GM12878 (cell line): ENCODE measurements at regions not wholly inside any gene's neighbourhood (a gene's known extent, or its start where the extent isn't known, plus 50 kb on each side); places are given as distances from the start of the nearest gene placed in this dataset.

ENCODE experiments used
- ATAC-seq: fragments of 200-7000 bp; cut with Tn5 transposase; 3 replicates; pipeline ENCODE4 v1.9.1; 2020; ENCODE audit warnings: mild to moderate bottlenecking, moderate library complexity
- BruUV-seq: library from RNA; stranded (reverse); fragments of 400-500 nt; replicated peaks from 2 replicates; lab custom pipeline; 2021; lab: Mats Ljungman, UMichigan
- CTCF ChIA-PET: fragments of 300-600 bp; sonication (Branson Sonifier 250); formaldehyde crosslinking; extraction: SDS; loops from one replicate; lab custom pipeline; 2021; ENCODE audit warnings: inconsistent platforms; lab: Yijun Ruan, JAX
- POLR2A ChIA-PET: fragments of 350-600 bp; formaldehyde crosslinking; extraction: SDS; loops from one replicate; lab custom pipeline; 2021; ENCODE audit warnings: inconsistent platforms; lab: Charles Lee
- RAD21 ChIA-PET: fragments of 300-600 bp; sonication (Branson Sonifier 250); formaldehyde crosslinking; loops from one replicate; lab custom pipeline; 2023; ENCODE audit warnings: antibody characterized with exemption; ENCODE audit not compliant: unreplicated experiment; lab: Charles Lee
- SMC1A ChIA-PET: fragments of 300-600 bp; sonication (Branson Sonifier 250); formaldehyde crosslinking; loops from one replicate; lab custom pipeline; 2023; ENCODE audit not compliant: unreplicated experiment, uncharacterized antibody; lab: Charles Lee
- DNase-seq: peaks from one replicate; pipeline ENCODE4 v3.0.0-alpha.2; 2011; ENCODE audit warnings: low read depth, low spot score
- FAIRE-seq: peaks from 3 replicates; lab custom pipeline; 2011; peaks lifted over from hg19 to GRCh38; lab: Jason Lieb, UNC
- H2AFZ ChIP-seq: 2 replicates; pipeline ENCODE4 v1.6.0; 2011; ENCODE audit warnings: low read depth, low read length, control low read depth; ENCODE audit not compliant: control insufficient read depth
- H3K27ac ChIP-seq: 2 replicates; pipeline ENCODE4 v1.5.1; 2011; ENCODE audit warnings: control low read depth; ENCODE audit not compliant: control insufficient read depth, insufficient read depth
- H3K27me3 ChIP-seq, 2 experiments: replicated peaks in 1 of 2; 2 replicates each; pipeline versions ENCODE4 v1.6.0 to v1.6.1; 2011; ENCODE audit warnings: low read length in 1 of 2; ENCODE audit not compliant: control insufficient read depth in 2 of 2, insufficient read depth in 2 of 2
- H3K36me3 ChIP-seq, 2 experiments: 2 replicates each; pipeline ENCODE4 v1.5.1; 2011; ENCODE audit warnings: low read length in 1 of 2; ENCODE audit not compliant: control insufficient read depth in 2 of 2, insufficient read depth in 2 of 2
- H3K4me1 ChIP-seq: 2 replicates; pipeline ENCODE4 v1.6.1; 2011; ENCODE audit warnings: mild to moderate bottlenecking, low read length, moderate library complexity, mixed read lengths; ENCODE audit not compliant: control insufficient read depth, insufficient read depth
- H3K4me2 ChIP-seq: 2 replicates; pipeline ENCODE4 v1.6.0; 2011; ENCODE audit warnings: control low read depth; ENCODE audit not compliant: control insufficient read depth, insufficient read depth
- H3K4me3 ChIP-seq: fragments of 200-600 bp; sonication (generic); 2 replicates; pipeline ENCODE4 v1.5.1; 2016
- H3K79me2 ChIP-seq: 2 replicates; pipeline ENCODE4 v1.6.0; 2011; ENCODE audit warnings: low read length; ENCODE audit not compliant: control insufficient read depth, insufficient read depth
- H3K9ac ChIP-seq: 2 replicates; pipeline ENCODE4 v1.8.0; 2011; ENCODE audit warnings: low read length, control low read depth, mixed read lengths; ENCODE audit not compliant: control insufficient read depth, insufficient read depth
- H3K9me3 ChIP-seq: replicated peaks from 3 replicates; pipeline ENCODE4 v1.5.1; 2011; ENCODE audit warnings: mild to moderate bottlenecking, low read length; ENCODE audit not compliant: control insufficient read depth, insufficient read depth
- H4K20me1 ChIP-seq: 2 replicates; pipeline ENCODE4 v1.6.0; 2011; ENCODE audit not compliant: control insufficient read depth, insufficient read depth
- CEBPZ ChIP-seq: fragments of 150-350 bp; IDR thresholded peaks from 2 replicates; pipeline ENCODE4 v1.6.1; 2016; ENCODE audit warnings: low read depth, low read length
- CREM ChIP-seq: IDR thresholded peaks from 2 replicates; pipeline ENCODE4 v1.6.1; 2014; ENCODE audit warnings: antibody characterized with exemption, low read depth
- EZH2 ChIP-seq: IDR thresholded peaks from 2 replicates; pipeline ENCODE4 v1.6.1; 2012; ENCODE audit warnings: low read depth, mild to moderate bottlenecking, control low read depth, inconsistent platforms, low read length, borderline replicate concordance; ENCODE audit not compliant: control insufficient read depth
- IKZF1 ChIP-seq: fragments of 450-650 bp; conservative IDR thresholded peaks from 2 replicates; pipeline ENCODE4 v1.6.1; 2017; ENCODE audit warnings: antibody characterized with exemption, mild to moderate bottlenecking
- KDM1A ChIP-seq: fragments of 200-600 bp; sonication (generic); IDR thresholded peaks from 2 replicates; pipeline ENCODE4 v1.6.1; 2016; ENCODE audit warnings: borderline replicate concordance
- MTA2 ChIP-seq: fragments of 450-650 bp; IDR thresholded peaks from 2 replicates; pipeline ENCODE4 v1.6.1; 2016; ENCODE audit warnings: low read depth, mild to moderate bottlenecking, moderate library complexity
- NR2C2 ChIP-seq: IDR thresholded peaks from 2 replicates; pipeline ENCODE4 v1.6.1; 2011; ENCODE audit warnings: borderline replicate concordance, low read depth; ENCODE audit not compliant: control insufficient read depth, insufficient read length
- POLR2AphosphoS2 ChIP-seq: IDR thresholded peaks from 2 replicates; pipeline ENCODE4 v1.6.1; 2011; ENCODE audit warnings: low read depth, mild to moderate bottlenecking, low read length, improper control_type of control experiment, moderate library complexity
- POLR2AphosphoS5 ChIP-seq: IDR thresholded peaks from 2 replicates; pipeline ENCODE4 v1.6.1; 2011; ENCODE audit warnings: mild to moderate bottlenecking, low read length, inconsistent platforms
- RELB ChIP-seq: fragments of 450-650 bp; IDR thresholded peaks from 2 replicates; pipeline ENCODE4 v1.6.1; 2017; ENCODE audit warnings: low read depth, mild to moderate bottlenecking, moderate library complexity
- SRF ChIP-seq, 2 experiments: IDR thresholded peaks; 2 replicates each; pipeline ENCODE4 v1.6.1; 2011; ENCODE audit warnings: low read depth in 2 of 2, low read length in 2 of 2, mild to moderate bottlenecking in 1 of 2, moderate library complexity in 1 of 2
- STAT3 ChIP-seq: IDR thresholded peaks from 2 replicates; pipeline ENCODE4 v1.6.1; 2011; ENCODE audit warnings: low read depth, low read length, improper control_type of control experiment
- TBL1XR1 ChIP-seq: IDR thresholded peaks from 2 replicates; pipeline ENCODE4 v1.6.1; 2012; ENCODE audit warnings: low read depth, low read length, improper control_type of control experiment
- WGBS: methylation state at CpG from one replicate; pipeline ENCODE4 v1.1.6; 2016; ENCODE audit warnings: low lambda C conversion rate; ENCODE audit not compliant: insufficient replicate concordance, insufficient coverage; ENCODE audit errors: missing lambda C conversion rate; 5-methylcytosine and 5-hydroxymethylcytosine counted together
- in situ Hi-C: fragments of 300-500 bp; cut with MboI; formaldehyde crosslinking; loops from 9 replicates; pipeline ENCODE4 v1.14.3; 2018; ENCODE audit warnings: mixed read lengths
- intact Hi-C: fragments of 100-400 bp; cut with micrococcal nuclease; formaldehyde crosslinking; loops from one replicate; pipeline ENCODE4 v1.14.2; 2022; ENCODE audit not compliant: unreplicated experiment
- TF ChIP-seq, protein P1 (sequence below): IDR thresholded peaks from 2 replicates; pipeline ENCODE4 v1.6.1; 2012; ENCODE audit warnings: mild to moderate bottlenecking, low read depth, low read length

- Histone ChIP-seq H3K4me2 (no peak overlapping the region), H2AFZ (no peak overlapping the region), H3K9ac (no peak overlapping the region), H3K27me3 (no peaks in the 10 kb centered on the region), H3K79me2 (no peaks in the 10 kb centered on the region), H3K4me1 (no peaks in the 10 kb centered on the region), H4K20me1 (no peaks in the 10 kb centered on the region), H3K4me3 (no peak overlapping the region), H3K9me3 (no peaks in the 10 kb centered on the region), H3K27ac (no peak overlapping the region), H3K36me3 (no peaks in the 10 kb centered on the region)
- ATAC-seq = no peak
- ChIA-PET SMC1A (interaction anchor here (1.9 kb wide), 1 partner anchor 14 kb away, joined by 5 read pairs; no protein-coding TSS in a partner anchor), POLR2A (no interaction called here), CTCF (interaction anchor here (0.8 to 3.1 kb wide), 4 partner anchors 11 to 873 kb away, joined by 3 to 10 read pairs (median 3); no protein-coding TSS in a partner anchor), RAD21 (no interaction called here)
- in situ Hi-C loops (no loop called here), intact Hi-C loops (loop anchor here (5.0 kb wide), 1 partner anchor 877 kb away; no protein-coding TSS in a partner anchor)
- BruUV-seq = no TSS peak
- 0% methylated on average over 3 of the region's 3 CpGs for WGBS
- FAIRE-seq = no peak
- DNase-seq = no peak
- TF ChIP-seq POLR2AphosphoS5 = no peak
- TF ChIP-seq CREM = no peak
- TF ChIP-seq, protein P1, sequence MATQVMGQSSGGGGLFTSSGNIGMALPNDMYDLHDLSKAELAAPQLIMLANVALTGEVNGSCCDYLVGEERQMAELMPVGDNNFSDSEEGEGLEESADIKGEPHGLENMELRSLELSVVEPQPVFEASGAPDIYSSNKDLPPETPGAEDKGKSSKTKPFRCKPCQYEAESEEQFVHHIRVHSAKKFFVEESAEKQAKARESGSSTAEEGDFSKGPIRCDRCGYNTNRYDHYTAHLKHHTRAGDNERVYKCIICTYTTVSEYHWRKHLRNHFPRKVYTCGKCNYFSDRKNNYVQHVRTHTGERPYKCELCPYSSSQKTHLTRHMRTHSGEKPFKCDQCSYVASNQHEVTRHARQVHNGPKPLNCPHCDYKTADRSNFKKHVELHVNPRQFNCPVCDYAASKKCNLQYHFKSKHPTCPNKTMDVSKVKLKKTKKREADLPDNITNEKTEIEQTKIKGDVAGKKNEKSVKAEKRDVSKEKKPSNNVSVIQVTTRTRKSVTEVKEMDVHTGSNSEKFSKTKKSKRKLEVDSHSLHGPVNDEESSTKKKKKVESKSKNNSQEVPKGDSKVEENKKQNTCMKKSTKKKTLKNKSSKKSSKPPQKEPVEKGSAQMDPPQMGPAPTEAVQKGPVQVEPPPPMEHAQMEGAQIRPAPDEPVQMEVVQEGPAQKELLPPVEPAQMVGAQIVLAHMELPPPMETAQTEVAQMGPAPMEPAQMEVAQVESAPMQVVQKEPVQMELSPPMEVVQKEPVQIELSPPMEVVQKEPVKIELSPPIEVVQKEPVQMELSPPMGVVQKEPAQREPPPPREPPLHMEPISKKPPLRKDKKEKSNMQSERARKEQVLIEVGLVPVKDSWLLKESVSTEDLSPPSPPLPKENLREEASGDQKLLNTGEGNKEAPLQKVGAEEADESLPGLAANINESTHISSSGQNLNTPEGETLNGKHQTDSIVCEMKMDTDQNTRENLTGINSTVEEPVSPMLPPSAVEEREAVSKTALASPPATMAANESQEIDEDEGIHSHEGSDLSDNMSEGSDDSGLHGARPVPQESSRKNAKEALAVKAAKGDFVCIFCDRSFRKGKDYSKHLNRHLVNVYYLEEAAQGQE = no peak
- TF ChIP-seq NR2C2 = no peak
- TF ChIP-seq KDM1A = no peak
- TF ChIP-seq SRF (IDR thresholded peaks at IDR 0.05; ENCODE audit: low read depth in 2 of 2, low read length in 2 of 2) = no peak
- no peak for TF ChIP-seq RELB
- TF ChIP-seq IKZF1 = no peak
- no peak for TF ChIP-seq EZH2
- TF ChIP-seq CEBPZ = no peak
- TF ChIP-seq STAT3 = no peak
- no peak for TF ChIP-seq POLR2AphosphoS2
- no peak for TF ChIP-seq MTA2
- no peak for TF ChIP-seq TBL1XR1
Measured at GRCh38 chr1:187054862-187055757, 226.4 kb downstream of the PLA2G4A start.
